K562 (cell line): ENCODE measurements at regions not wholly inside any gene's neighbourhood (a gene's known extent, or its start where the extent isn't known, plus 50 kb on each side); places are given as distances from the start of the nearest gene placed in this dataset.

Source experiments
- MAFF ChIP-seq: IDR thresholded peaks from 2 replicates; pipeline ENCODE4 v1.6.1; 2012; ENCODE audit warnings: low read length, improper control_type of control experiment
- ZNF263 ChIP-seq: sonication (generic); formaldehyde crosslinking; IDR thresholded peaks from 2 replicates; pipeline ENCODE4 v1.8.0; 2022; ENCODE audit warnings: mild to moderate bottlenecking, missing genetic modification reagents, borderline replicate concordance
- TF ChIP-seq, protein P1 (sequence below), 2 experiments: fragments of 200-800 bp in 1 of 2; sonication (Bioruptor generic) in 1 of 2; sonication (generic) in 1 of 2; formaldehyde crosslinking in 1 of 2; IDR thresholded peaks in 1 of 2; conservative IDR thresholded peaks in 1 of 2; 2 replicates each; pipeline versions ENCODE4 v1.5.0 to v1.6.1; 2016 to 2020; ENCODE audit warnings: missing compliant biosample characterization in 1 of 2, missing genetic modification characterization in 1 of 2, missing genetic modification reagents in 1 of 2
- TF ChIP-seq, protein P2 (sequence below), 3 experiments: fragments of 200-800 bp in 1 of 3; fragments of 250-450 bp in 1 of 3; fragments of 450-650 bp in 1 of 3; sonication (Bioruptor Pico) in 1 of 3; sonication (Bioruptor generic) in 1 of 3; formaldehyde crosslinking in 1 of 3; IDR thresholded peaks; 2 replicates each; pipeline versions ENCODE4 v1.6.1 to v1.8.0; 2016 to 2022; ENCODE audit warnings: mild to moderate bottlenecking in 2 of 3, missing genetic modification characterization in 2 of 3, missing compliant biosample characterization in 1 of 3, moderate library complexity in 1 of 3
- TF ChIP-seq, protein P3 (sequence below): sonication (generic); formaldehyde crosslinking; IDR thresholded peaks from 2 replicates; pipeline ENCODE4 v1.9.0; 2022; ENCODE audit warnings: mild to moderate bottlenecking, missing genetic modification reagents

DNA sequence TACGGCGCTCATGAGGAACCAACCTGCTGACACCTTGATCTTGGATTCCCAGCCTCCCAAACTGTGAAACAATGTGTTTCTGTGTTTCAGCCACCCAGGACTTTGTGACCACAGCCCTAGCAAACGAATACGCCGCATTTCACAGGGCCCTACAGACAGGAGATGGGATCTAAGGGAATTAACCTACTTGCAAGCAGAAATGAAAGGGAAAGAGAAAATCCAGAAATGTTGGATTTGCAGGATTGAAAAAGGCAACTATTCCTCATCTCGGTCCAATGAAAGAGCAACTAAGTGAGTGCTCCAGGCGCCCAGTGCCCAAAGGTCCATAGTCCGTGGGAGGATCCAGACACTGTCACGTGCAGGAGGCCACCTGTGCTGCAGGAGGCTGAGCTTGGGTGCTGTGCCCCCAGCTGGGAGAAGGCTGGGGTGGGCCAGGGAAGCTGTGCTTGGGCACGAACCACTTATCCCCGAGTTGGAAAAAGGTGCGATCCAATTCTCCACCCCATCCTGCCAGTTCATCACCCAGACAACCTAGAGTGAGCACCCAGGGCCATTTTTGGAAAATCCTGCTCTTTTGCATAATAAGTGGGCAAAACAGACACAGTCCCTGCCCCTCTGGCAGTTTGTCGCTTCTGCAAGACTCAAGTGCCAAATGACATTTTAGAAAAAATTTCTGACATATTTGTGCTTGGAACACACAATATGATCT lies 177.9 kb downstream of the C9orf50 start (continued):
- TF ChIP-seq, protein P1, sequence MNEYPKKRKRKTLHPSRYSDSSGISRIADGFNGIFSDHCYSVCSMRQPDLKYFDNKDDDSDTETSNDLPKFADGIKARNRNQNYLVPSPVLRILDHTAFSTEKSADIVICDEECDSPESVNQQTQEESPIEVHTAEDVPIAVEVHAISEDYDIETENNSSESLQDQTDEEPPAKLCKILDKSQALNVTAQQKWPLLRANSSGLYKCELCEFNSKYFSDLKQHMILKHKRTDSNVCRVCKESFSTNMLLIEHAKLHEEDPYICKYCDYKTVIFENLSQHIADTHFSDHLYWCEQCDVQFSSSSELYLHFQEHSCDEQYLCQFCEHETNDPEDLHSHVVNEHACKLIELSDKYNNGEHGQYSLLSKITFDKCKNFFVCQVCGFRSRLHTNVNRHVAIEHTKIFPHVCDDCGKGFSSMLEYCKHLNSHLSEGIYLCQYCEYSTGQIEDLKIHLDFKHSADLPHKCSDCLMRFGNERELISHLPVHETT (CRISPR knock-in tag; conservative IDR thresholded peaks at IDR 0.05 in 1 of 2, IDR thresholded peaks at IDR 0.05 in 1 of 2): no peak
- TF ChIP-seq, protein P2, sequence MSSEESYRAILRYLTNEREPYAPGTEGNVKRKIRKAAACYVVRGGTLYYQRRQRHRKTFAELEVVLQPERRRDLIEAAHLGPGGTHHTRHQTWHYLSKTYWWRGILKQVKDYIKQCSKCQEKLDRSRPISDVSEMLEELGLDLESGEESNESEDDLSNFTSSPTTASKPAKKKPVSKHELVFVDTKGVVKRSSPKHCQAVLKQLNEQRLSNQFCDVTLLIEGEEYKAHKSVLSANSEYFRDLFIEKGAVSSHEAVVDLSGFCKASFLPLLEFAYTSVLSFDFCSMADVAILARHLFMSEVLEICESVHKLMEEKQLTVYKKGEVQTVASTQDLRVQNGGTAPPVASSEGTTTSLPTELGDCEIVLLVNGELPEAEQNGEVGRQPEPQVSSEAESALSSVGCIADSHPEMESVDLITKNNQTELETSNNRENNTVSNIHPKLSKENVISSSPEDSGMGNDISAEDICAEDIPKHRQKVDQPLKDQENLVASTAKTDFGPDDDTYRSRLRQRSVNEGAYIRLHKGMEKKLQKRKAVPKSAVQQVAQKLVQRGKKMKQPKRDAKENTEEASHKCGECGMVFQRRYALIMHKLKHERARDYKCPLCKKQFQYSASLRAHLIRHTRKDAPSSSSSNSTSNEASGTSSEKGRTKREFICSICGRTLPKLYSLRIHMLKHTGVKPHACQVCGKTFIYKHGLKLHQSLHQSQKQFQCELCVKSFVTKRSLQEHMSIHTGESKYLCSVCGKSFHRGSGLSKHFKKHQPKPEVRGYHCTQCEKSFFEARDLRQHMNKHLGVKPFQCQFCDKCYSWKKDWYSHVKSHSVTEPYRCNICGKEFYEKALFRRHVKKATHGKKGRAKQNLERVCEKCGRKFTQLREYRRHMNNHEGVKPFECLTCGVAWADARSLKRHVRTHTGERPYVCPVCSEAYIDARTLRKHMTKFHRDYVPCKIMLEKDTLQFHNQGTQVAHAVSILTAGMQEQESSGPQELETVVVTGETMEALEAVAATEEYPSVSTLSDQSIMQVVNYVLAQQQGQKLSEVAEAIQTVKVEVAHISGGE (CRISPR knock-in tag; IDR thresholded peaks at IDR 0.05): 0 out of 6 replicates have a peak, but pooled peaks of 1 of the 3 experiments have one; percentile 20
- TF ChIP-seq ZNF263 (CRISPR knock-in tag) (peak; percentile 72), MAFF (no peak)
- TF ChIP-seq, protein P3, sequence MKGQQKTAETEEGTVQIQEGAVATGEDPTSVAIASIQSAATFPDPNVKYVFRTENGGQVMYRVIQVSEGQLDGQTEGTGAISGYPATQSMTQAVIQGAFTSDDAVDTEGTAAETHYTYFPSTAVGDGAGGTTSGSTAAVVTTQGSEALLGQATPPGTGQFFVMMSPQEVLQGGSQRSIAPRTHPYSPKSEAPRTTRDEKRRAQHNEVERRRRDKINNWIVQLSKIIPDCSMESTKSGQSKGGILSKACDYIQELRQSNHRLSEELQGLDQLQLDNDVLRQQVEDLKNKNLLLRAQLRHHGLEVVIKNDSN (CRISPR knock-in tag): peak; percentile 61
